ENCODE measurements at regions not wholly inside any gene's neighbourhood (a gene's known extent, or its start where the extent isn't known, plus 50 kb on each side); places are given as distances from the start of the nearest gene placed in this dataset.

DNA sequence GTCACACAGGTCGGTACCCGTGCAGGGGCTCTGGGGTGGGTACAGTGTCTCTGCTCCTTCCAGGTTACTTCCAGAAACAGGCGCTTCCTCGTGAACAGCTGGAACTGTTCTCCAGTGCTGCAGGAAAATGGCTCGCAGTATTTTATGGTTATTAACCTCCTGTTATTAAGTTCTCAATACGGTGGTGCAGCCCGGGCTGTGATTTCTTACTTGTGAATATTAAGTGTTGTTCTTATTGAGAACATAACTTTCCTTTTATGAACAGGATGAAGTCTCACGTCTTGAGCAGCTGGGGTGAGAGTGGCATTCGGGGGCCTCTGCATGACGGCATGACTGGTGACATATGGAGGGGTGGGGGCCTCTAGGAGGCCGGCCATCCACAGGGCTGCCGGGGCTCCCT is 430.8 kb downstream of the GLRX3 start:
- H2AFZ ChIP-seq (ENCODE audit: low read length) = no peak overlapping the region
- no peak overlapping the region for H4K91ac ChIP-seq (ENCODE audit: insufficient read length, low read depth, low read length)
- no peaks in the 10 kb centered on the region for H3K23me2 ChIP-seq (ENCODE audit: insufficient read length, low read depth, low read length, poor library complexity, severe bottlenecking)
- no peaks in the 10 kb centered on the region for H3K4me1 ChIP-seq (ENCODE audit: insufficient read depth, low read length)
- Mint-ChIP-seq H3K9me3 (peaks cover 0 to 2% of the 10 kb centered on the region in 2 experiments; a peak in 1 of 5 replicates), H3K4me1 (no peaks in the 10 kb centered on the region), H3K27me3 (ENCODE audit: low read depth) (peaks cover 2% of the 10 kb centered on the region), H3K36me3 (ENCODE audit: insufficient read depth in 1 of 3, low read depth in 3 of 3) (peaks cover 0 to 2% (median 0%) of the 10 kb centered on the region in 3 experiments; a peak in 2 of 7 replicates), H3K27ac (no peak overlapping the region), H3K4me3 (0 out of 5 replicates have a peak overlapping the region, but pooled peaks of 1 of the 2 experiments have one; percentile 54)
- TF ChIP-seq, protein P1, sequence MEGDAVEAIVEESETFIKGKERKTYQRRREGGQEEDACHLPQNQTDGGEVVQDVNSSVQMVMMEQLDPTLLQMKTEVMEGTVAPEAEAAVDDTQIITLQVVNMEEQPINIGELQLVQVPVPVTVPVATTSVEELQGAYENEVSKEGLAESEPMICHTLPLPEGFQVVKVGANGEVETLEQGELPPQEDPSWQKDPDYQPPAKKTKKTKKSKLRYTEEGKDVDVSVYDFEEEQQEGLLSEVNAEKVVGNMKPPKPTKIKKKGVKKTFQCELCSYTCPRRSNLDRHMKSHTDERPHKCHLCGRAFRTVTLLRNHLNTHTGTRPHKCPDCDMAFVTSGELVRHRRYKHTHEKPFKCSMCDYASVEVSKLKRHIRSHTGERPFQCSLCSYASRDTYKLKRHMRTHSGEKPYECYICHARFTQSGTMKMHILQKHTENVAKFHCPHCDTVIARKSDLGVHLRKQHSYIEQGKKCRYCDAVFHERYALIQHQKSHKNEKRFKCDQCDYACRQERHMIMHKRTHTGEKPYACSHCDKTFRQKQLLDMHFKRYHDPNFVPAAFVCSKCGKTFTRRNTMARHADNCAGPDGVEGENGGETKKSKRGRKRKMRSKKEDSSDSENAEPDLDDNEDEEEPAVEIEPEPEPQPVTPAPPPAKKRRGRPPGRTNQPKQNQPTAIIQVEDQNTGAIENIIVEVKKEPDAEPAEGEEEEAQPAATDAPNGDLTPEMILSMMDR (conservative IDR thresholded peaks at IDR 0.05) = no peak
- no peak overlapping the region for H2BK15ac ChIP-seq (ENCODE audit: low read depth, low read length)
- no peaks in the 10 kb centered on the region for H3K27me3 ChIP-seq (ENCODE audit: insufficient read depth, low read length)
- no peak overlapping the region for H2BK120ac ChIP-seq (ENCODE audit: low read depth, low read length, poor library complexity, severe bottlenecking)
- no peak overlapping the region for H3K27ac ChIP-seq (ENCODE audit: insufficient read length, low read depth, low read length)
- no peaks in the 10 kb centered on the region for H3K9me3 ChIP-seq (ENCODE audit: control insufficient read depth, low read depth, low read length)
- H3K79me2 ChIP-seq (ENCODE audit: insufficient read depth, low read length) = no peaks in the 10 kb centered on the region
- no peak overlapping the region for H3K14ac ChIP-seq (ENCODE audit: insufficient read depth, low read length)
- H4K20me1 ChIP-seq (ENCODE audit: control insufficient read depth, insufficient read depth, insufficient read length) = no peaks in the 10 kb centered on the region
- no peak overlapping the region for H3K23ac ChIP-seq (ENCODE audit: insufficient read length, low read depth, low read length)
- WGBS (ENCODE audit: extremely low coverage, insufficient read length, low lambda C conversion rate) = no CpG with 5 or more reads among the region's 12 CpGs
- H3T11ph ChIP-seq (ENCODE audit: low read length) = no peak overlapping the region
- H2AK5ac ChIP-seq (ENCODE audit: insufficient read length, low read length) = no peak overlapping the region
- H4K8ac ChIP-seq (replicated peaks; ENCODE audit: insufficient read length, low read depth, low read length) = no peak overlapping the region
- no peaks in the 10 kb centered on the region for H3K79me1 ChIP-seq (ENCODE audit: insufficient read depth, low read depth, low read length, poor library complexity, severe bottlenecking)
- no peak overlapping the region for H3K56ac ChIP-seq (ENCODE audit: insufficient read length, low read depth, low read length)
- no peak overlapping the region for H3K4ac ChIP-seq (ENCODE audit: low read depth, low read length)
- no peak overlapping the region for H3K4me2 ChIP-seq (ENCODE audit: insufficient read depth, insufficient read length, low read length)
- no peak overlapping the region for H3K9ac ChIP-seq (ENCODE audit: extremely low read depth, insufficient read length, low read length)
- no peak overlapping the region for H3K18ac ChIP-seq (ENCODE audit: insufficient read length, low read depth, low read length)
- no peak overlapping the region for H4K5ac ChIP-seq (ENCODE audit: insufficient read length, low read depth, low read length)
- H2BK12ac ChIP-seq (ENCODE audit: insufficient read length, low read depth, low read length) = no peak overlapping the region
- no peak overlapping the region for H2BK20ac ChIP-seq (ENCODE audit: low read depth, low read length, poor library complexity, severe bottlenecking)
- no peak for DNase-seq
- H2BK5ac ChIP-seq (ENCODE audit: insufficient read length, low read length) = no peak overlapping the region

Data from H9 (cell line).